ES-I3 (cell line): ENCODE measurements at regions not wholly inside any gene's neighbourhood (a gene's known extent, or its start where the extent isn't known, plus 50 kb on each side); places are given as distances from the start of the nearest gene placed in this dataset.
"Not testable (repeated sequence)": the region's sequence is repeated elsewhere in the genome, so short reads cannot be mapped to it uniquely, and the experiment has no call there.

Experiments used
- H3K36me3 ChIP-seq: 2 replicates; pipeline ENCODE4 v1.6.1; 2013; ENCODE audit warnings: mild to moderate bottlenecking, low read length, control low read depth, moderate library complexity; ENCODE audit not compliant: insufficient read depth
- H3K4me1 ChIP-seq: 2 replicates; pipeline ENCODE4 v1.6.1; 2013; ENCODE audit warnings: mild to moderate bottlenecking, control low read depth, low read length; ENCODE audit not compliant: insufficient read depth
- H3K9ac ChIP-seq: 2 replicates; pipeline ENCODE4 v1.6.1; 2013; ENCODE audit warnings: low read depth, mild to moderate bottlenecking, low read length, moderate library complexity
- H3K9me3 ChIP-seq: 2 replicates; pipeline ENCODE4 v1.6.1; 2013; ENCODE audit warnings: mild to moderate bottlenecking, low read length, moderate library complexity; ENCODE audit not compliant: control insufficient read depth, insufficient read depth

- Histone ChIP-seq H3K4me1 (no peaks in the 10 kb centered on the region), H3K9me3 (no peaks in the 10 kb centered on the region), H3K9ac (no peak overlapping the region), H3K36me3 (no peaks in the 10 kb centered on the region)
Measured at GRCh38 chrX:40374486-40374885, 206.3 kb upstream of the ATP6AP2 start.

DNA sequence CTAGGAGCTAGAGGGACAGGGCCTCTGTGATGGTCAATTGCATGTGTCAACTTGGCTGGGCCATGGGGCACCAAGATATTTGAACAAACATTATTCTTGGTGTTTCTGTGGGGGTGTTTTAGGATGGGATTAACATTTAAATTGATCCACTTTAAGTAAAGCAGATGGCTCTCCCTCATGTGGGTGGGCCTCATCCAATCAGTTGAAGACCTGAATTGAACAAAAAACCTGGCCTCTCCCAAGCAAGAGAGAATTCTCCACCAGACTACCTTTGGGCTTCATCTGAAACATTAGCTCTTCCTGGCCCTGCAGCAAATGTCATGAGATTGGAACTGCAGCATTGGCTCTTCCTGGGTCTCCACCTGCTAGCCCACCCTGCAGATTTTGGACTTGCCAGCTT lies 207.1 kb upstream of the ATP6AP2 start:
- Histone ChIP-seq H3K4me1 (no peaks in the 10 kb centered on the region), H3K9me3 (no peaks in the 10 kb centered on the region), H3K9ac (no peak overlapping the region), H3K36me3 (no peaks in the 10 kb centered on the region)

GRCh38 chrX:40373025-40373424 lies 207.7 kb upstream of the ATP6AP2 start:
- H3K9me3 ChIP-seq, result no peaks in the 10 kb centered on the region
- no peak overlapping the region for H3K9ac ChIP-seq
- H3K4me1 ChIP-seq, result no peaks in the 10 kb centered on the region
- H3K36me3 ChIP-seq, result no peaks in the 10 kb centered on the region

- Histone ChIP-seq H3K4me1 (no peaks in the 10 kb centered on the region), H3K9me3 (no peaks in the 10 kb centered on the region), H3K9ac (no peak overlapping the region), H3K36me3 (no peaks in the 10 kb centered on the region)
Measured at GRCh38 chrX:40371376-40371775, 209.4 kb upstream of the ATP6AP2 start.

DNA sequence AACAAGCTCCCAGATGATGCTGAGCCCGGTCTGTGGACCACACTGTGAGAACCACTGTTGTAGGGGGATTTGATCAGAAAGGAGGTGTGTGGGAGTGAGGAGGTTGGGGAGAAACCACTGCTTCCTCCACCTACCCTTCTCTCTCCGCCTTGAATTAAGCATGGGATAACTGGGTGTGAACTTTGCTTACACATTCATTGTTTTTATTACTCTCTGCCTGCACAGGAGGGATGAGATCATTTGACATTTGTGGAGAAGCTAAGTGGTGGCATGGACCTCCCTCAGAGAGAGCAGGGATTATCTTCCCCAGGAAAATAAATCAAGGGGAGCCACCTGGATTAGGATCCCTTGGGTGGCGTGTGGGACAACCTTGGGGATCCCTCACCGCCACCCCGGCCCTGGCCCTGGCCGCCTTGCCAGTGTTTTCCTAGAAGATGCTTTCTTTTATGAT lies 212.1 kb upstream of the ATP6AP2 start:
- Histone ChIP-seq H3K4me1 (no peaks in the 10 kb centered on the region), H3K9ac (no peak overlapping the region), H3K9me3 (no peaks in the 10 kb centered on the region)

GRCh38 chrX:40366661-40367060 lies 214.1 kb upstream of the ATP6AP2 start:
- Histone ChIP-seq H3K4me1 (no peaks in the 10 kb centered on the region), H3K9me3 (no peaks in the 10 kb centered on the region), H3K36me3 (no peaks in the 10 kb centered on the region), H3K9ac (no peak overlapping the region)

More for the DNA sequence above, 212.1 kb upstream of the ATP6AP2 start:
- no peaks in the 10 kb centered on the region for H3K36me3 ChIP-seq

DNA sequence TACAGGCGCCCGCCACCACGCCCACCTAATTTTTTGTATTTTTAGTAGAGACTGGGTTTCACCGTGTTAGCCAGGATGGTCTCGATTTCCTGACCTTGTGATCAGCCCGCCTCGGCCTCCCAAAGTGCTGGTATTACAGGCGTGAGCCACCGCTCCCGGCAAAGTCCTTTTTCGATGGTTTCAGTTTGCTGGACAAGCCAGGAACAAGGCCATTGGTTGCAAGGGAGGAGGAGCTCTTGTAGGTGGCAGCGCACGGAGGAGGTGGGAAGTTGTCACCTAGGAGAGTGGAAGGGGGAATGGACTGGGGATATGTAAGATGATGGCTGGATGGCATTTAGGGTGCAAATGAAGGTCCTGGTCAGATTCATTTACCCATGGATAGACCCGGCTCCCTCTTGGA lies 218.5 kb upstream of the ATP6AP2 start:
- not testable (repeated sequence) for H3K9me3 ChIP-seq, H3K4me1 ChIP-seq, H3K36me3 ChIP-seq, H3K9ac ChIP-seq

DNA sequence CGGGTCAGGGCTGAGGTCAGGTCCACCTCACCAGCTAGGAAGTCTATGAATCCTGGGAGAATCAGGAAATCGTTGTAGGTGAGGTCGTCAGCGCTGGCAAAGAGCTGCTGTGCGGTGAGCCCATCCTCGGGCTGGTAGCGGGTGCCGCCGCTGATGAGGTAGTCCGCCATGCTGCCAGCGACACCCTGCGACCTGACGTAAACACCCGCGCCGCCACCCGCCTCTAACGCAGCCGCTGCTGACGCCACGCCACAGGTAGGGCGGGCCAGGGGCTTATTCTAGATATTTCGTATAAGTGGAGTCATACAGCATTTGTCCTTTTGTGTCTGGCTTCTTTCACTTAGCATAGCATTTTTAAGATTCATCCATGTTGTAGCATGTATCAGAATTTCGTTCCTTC lies 220.2 kb upstream of the ATP6AP2 start:
- H3K4me1 ChIP-seq, result no peaks in the 10 kb centered on the region
- no peak overlapping the region for H3K9ac ChIP-seq
- H3K36me3 ChIP-seq, result no peaks in the 10 kb centered on the region
- no peaks in the 10 kb centered on the region for H3K9me3 ChIP-seq

GRCh38 chrX:40359593-40359992 lies 221.2 kb upstream of the ATP6AP2 start:
- no peaks in the 10 kb centered on the region for H3K9me3 ChIP-seq
- no peak overlapping the region for H3K9ac ChIP-seq
- H3K36me3 ChIP-seq, result no peaks in the 10 kb centered on the region

DNA sequence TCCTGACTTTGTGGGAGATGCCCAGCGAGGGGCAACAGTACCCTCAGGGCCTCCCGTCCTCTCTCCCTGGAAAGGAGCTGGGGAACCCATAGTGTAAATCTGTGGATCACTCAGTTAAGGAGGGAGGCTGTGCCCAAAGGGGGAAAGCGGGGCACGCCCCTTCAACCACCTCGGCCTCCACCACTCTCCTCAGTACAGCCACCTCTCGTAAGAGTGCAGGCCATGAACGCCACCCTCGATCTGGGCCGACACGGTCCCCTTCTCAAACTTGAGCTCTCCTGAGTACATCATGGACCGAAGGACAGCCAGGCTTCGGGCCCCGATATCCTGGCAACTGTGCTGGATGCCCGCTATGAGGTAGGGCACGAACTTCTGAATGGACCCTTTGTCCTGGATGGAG lies 221.8 kb upstream of the ATP6AP2 start:
- Histone ChIP-seq H3K36me3 (no peaks in the 10 kb centered on the region), H3K9ac (no peak overlapping the region), H3K9me3 (no peaks in the 10 kb centered on the region), H3K4me1 (no peaks in the 10 kb centered on the region)

More at GRCh38 chrX:40359593-40359992, 221.2 kb upstream of the ATP6AP2 start:
- no peaks in the 10 kb centered on the region for H3K4me1 ChIP-seq

GRCh38 chrX:40349251-40349650 lies 231.5 kb upstream of the ATP6AP2 start:
- no peak overlapping the region for H3K9ac ChIP-seq
- no peaks in the 10 kb centered on the region; the same call in 1 of the 2 replicates for H3K9me3 ChIP-seq
- no peaks in the 10 kb centered on the region for H3K36me3 ChIP-seq
- H3K4me1 ChIP-seq, result no peaks in the 10 kb centered on the region

- Histone ChIP-seq H3K9me3 (no peaks in the 10 kb centered on the region; the same call in 1 of the 2 replicates), H3K9ac (no peak overlapping the region), H3K36me3 (no peaks in the 10 kb centered on the region), H3K4me1 (no peaks in the 10 kb centered on the region)
Measured at GRCh38 chrX:40346379-40346778, 234.4 kb upstream of the ATP6AP2 start.

DNA sequence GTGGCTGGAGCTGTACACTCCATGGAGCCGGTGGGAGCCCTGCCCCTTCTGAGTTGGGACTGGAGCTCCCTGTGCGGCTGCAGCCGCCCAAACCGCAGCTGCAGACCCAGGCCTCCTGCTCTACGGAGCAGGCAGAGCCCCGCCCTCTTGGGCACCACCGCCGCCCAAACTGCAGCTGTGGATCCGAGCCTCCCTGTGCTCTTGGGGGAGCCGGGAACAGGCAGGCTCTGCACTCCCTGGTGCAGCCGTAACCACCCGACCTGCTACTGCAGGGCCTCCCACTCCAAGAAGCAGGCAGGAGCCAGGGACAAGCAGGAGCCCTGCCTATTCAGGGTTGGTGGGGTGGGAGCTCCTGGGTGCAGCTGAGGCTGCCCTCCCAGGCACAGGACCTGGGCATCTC lies 237.5 kb upstream of the ATP6AP2 start:
- H3K36me3 ChIP-seq, result no peaks in the 10 kb centered on the region
- no peaks in the 10 kb centered on the region; the same call in 1 of the 2 replicates for H3K9me3 ChIP-seq
- H3K4me1 ChIP-seq, result no peaks in the 10 kb centered on the region
- no peak overlapping the region for H3K9ac ChIP-seq

DNA sequence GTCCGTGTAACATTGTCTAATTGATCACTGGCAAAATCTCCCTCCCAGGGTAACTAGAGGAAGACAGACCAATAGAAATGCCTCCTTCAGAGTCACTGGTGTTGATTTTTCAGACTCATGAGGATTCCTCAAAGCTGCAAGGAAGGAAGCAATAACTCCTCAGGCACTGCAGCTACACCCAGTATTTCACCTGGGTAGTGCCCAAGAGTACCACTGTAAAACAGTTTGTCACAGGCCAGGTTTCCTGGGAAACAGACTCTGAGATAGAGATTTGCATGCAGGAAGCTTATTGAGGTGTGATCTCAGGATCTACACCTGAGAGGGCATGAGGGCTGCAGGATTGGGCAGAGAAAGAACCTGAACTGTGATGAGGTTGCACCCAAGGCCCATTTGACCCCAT lies 240.7 kb upstream of the ATP6AP2 start:
- Histone ChIP-seq H3K36me3 (no peaks in the 10 kb centered on the region), H3K4me1 (no peaks in the 10 kb centered on the region), H3K9ac (no peak overlapping the region), H3K9me3 (no peaks in the 10 kb centered on the region)

DNA sequence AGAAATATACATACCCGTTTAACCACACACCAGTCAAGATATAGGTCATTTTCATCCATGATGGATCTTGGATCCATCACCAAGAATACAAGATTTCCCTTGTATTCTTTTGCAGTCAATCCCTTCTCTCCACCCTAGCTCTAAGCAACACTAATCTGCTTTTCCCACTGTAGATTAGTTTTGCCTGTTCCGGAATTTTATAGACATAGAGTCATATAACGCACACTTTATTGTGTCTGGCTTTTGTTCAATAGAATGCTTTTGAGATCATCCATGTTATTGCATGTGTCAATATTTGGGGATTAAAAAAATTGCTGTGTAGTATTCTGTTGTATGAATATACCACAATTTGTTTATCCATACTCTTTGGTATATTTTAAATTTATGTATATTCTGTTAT lies 235.6 kb upstream of the BCOR start:
- no peaks in the 10 kb centered on the region for H3K4me1 ChIP-seq
- H3K9ac ChIP-seq, result no peak overlapping the region
- H3K36me3 ChIP-seq, result no peaks in the 10 kb centered on the region
- H3K9me3 ChIP-seq, result no peaks in the 10 kb centered on the region

GRCh38 chrX:40331762-40332161 lies 234.0 kb upstream of the BCOR start:
- Histone ChIP-seq H3K36me3 (no peaks in the 10 kb centered on the region), H3K9ac (no peak overlapping the region), H3K4me1 (no peaks in the 10 kb centered on the region), H3K9me3 (no peaks in the 10 kb centered on the region)
